ENCODE measurements at regions not wholly inside any gene's neighbourhood (a gene's known extent, or its start where the extent isn't known, plus 50 kb on each side); places are given as distances from the start of the nearest gene placed in this dataset.

DNA sequence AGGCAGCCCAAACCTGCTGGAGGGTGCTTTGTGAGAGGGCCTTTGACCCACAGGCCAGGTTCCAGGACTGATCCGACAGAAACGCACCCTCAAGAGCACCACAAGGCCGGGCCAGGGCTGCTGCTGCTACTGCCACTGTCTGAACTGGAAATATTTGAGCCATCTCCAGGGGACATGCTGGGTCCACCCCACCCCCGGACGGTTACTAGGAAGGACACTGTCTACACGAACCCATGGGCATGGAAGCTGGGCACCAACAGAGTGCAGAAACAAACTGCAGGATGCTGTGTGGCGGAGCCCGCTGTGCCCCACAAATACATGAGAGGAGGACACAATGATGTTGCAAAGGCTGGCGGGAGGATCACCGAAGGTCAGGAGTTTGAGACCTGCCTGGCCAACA lies 283.7 kb downstream of the CTTN start:
- no peak for TF ChIP-seq CTCF (IDR thresholded peaks at IDR 0.05)
- no peak for TF ChIP-seq ZFX (IDR thresholded peaks at IDR 0.05; ENCODE audit: borderline replicate concordance)
